Epithelial cell of proximal tubule (primary cell): ENCODE measurements at regions not wholly inside any gene's neighbourhood (a gene's known extent, or its start where the extent isn't known, plus 50 kb on each side); places are given as distances from the start of the nearest gene placed in this dataset.

Experiments
- DNase-seq: peaks from one replicate; pipeline ENCODE4 v3.0.0-alpha.2; 2011; ENCODE audit warnings: low read depth
- H3K4me3 ChIP-seq: 2 replicates; pipeline ENCODE4 v1.5.1; 2011; ENCODE audit warnings: low read depth, mild to moderate bottlenecking, low read length
- CTCF ChIP-seq: conservative IDR thresholded peaks from 2 replicates; pipeline ENCODE4 v1.5.1; 2012; ENCODE audit warnings: low read depth, mild to moderate bottlenecking, low read length

GRCh38 chr3:61311044-61311443, 59.8 kb upstream of the FHIT start:
- no peak for DNase-seq
- no peak for TF ChIP-seq CTCF
- H3K4me3 ChIP-seq = no peak overlapping the region

DNA sequence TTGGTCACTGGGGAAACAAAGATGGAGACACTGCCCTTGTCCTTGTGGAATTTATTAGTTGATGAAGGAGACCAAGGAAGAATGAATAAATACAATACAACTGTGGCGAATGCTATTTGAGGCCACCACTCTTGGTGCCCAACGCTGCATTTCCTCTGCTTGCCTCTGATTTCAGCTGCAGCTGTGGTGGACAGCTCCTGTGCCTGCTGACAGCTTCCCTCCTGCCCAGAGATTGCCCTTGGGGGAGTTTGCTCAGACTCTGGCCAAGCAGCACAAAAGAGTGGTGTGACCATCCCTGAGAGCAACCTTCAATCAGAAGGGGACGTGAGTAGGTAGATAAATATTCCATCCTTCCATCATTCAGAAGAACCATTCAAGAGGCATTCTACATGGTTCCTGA, 64.6 kb upstream of the FHIT start:
- no peak for DNase-seq
- no peak overlapping the region for H3K4me3 ChIP-seq
- no peak for TF ChIP-seq CTCF

DNA sequence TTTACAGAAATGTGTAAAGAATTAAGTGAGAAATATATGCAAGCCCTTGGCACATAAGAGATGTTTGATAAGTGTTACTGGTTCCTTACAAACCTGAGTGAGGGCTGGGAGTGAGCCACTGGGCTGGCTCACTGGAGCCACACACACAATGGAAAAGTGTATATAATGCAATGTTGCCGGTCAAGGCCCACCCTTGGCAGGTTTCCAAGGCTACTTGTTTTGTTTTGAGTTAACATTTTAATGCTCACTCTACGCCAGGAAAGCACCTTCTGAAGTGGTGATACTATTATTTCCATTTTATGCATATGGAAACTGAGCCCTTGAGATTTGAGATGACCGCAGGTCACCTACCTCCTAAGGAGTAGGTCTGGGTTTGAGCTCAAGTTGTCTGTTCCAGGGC, 71.8 kb upstream of the FHIT start:
- no peak for TF ChIP-seq CTCF
- H3K4me3 ChIP-seq = no peak overlapping the region
- no peak for DNase-seq

- DNase-seq = peak; percentile 3
- TF ChIP-seq CTCF = no peak
- no peak overlapping the region for H3K4me3 ChIP-seq
Measured at GRCh38 chr3:61331929-61332552, 80.8 kb upstream of the FHIT start.

DNA sequence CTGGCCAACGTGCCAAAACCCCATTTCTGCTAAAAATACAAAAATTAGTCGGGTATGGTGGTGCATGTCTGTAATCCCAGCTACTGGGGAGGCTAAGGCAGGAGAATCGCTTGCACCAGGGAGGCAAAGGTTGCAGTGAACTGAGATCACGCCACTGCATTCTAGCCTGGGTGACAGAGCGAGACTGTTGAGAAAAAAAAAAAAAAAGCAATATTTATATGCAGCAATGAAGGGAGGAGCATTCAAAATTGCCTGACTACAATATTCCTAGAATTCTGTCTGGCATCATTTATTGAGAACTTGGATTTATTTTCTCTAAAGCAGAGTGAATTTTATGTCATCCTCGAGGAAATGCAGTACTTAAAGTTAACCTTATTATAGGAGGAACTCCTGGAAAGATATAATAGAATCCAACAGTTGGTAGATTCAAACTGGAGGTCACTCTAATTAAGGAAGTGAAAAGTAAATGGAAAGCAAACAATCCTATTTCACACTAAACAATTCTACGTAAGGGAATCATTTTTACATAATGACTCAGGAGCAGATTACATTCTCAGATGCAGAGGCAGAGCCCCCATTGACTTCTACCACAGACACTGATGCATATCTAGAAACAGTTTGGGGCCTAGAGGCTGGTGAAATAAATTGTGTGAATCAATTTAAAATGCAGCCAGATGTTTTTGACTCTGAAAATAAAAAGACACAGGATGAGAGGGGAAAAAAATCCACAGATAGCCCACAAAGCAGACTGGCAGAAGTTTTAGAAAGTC, 82.1 kb upstream of the FHIT start:
- H3K4me3 ChIP-seq = no peak overlapping the region
- no peak for TF ChIP-seq CTCF
- no peak for DNase-seq

GRCh38 chr3:61334783-61335182, 83.5 kb upstream of the FHIT start:
- no peak for DNase-seq
- H3K4me3 ChIP-seq = no peak overlapping the region
- no peak for TF ChIP-seq CTCF
